ENCODE measurements at regions not wholly inside any gene's neighbourhood (a gene's known extent, or its start where the extent isn't known, plus 50 kb on each side); places are given as distances from the start of the nearest gene placed in this dataset.

DNA sequence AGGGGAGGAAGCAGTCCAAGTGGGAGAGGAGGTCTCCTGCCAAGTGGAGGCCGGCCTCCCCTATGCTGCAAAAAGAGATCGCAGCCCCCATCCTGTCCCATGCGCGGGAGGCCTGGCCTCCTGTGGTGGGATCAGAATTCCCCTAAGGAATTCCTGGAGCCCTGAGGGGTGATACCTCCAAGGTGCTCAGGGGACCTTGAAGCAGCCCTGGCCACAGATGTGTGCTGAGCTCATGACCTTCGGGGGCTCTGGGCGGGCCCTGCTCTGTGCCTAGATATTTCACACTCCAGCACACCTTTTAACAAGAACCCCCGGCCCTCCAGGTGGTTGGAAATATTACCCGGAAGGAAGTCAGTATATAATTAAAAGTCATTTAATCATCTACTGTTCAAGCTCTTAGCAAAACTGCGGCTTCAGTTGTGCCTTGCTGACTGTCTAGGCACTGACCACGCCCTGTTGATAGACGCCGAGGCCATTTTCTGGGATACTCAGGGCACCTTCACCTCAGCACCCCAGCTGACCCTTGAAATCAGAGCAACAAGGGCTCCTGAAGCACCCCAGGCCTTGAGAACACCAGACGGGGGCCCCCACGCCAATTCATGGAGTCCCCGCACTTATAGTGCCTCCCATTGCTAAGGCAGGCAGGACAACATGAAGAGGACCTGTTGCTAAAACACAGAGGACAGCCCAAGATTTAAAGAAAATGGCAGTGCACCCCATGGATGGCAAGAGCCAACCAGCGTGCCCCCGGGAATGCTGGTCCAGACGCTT lies 119.1 kb downstream of the NDUFA10 start:
- 92% methylated on average over 18 of the region's 18 CpGs for whole genome bisulfite sequencing, 2 experiments
- no peaks in the 10 kb centered on the region for H3K4me1 ChIP-seq (ENCODE audit: control insufficient read depth, insufficient read depth, low read length)
- H3K4me3 ChIP-seq (ENCODE audit: insufficient read depth, low read depth, low read length): no peak overlapping the region
- H3K36me3 ChIP-seq (ENCODE audit: control insufficient read depth, insufficient read depth, low read length): no peaks in the 10 kb centered on the region
- H3K27ac ChIP-seq (ENCODE audit: insufficient read depth, low read depth, low read length, poor library complexity, severe bottlenecking): no peak overlapping the region
- H3K27me3 ChIP-seq (ENCODE audit: control insufficient read depth, insufficient read depth, low read length, poor library complexity, severe bottlenecking): no peaks in the 10 kb centered on the region
- H3K9me3 ChIP-seq (ENCODE audit: control insufficient read depth, low read length): no peaks in the 10 kb centered on the region

DNA sequence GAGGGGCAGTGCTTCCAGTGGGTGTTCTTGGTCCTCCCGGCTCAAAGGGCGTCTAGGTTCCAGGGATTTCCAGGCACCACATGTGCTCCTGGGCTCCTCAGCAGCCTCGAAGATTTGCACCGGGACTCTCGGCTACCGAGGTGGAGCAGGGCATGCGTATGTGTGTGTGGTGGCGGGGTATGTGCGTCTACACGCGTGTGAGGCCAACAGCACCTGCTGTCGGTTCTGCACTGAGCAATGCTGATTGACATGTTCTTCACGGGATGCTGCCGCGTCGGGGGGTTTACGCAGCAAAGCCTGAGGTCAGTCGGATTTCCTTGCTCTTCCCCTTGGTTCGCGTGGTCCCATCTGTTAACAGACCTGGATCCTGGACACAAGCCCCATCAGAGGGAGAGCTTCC lies 119.8 kb downstream of the NDUFA10 start:
- WGBS, 2 experiments: 95% methylated on average over 20 of the region's 20 CpGs
- H3K36me3 ChIP-seq (ENCODE audit: control insufficient read depth, insufficient read depth, low read length): no peaks in the 10 kb centered on the region
- no peaks in the 10 kb centered on the region for H3K4me1 ChIP-seq (ENCODE audit: control insufficient read depth, insufficient read depth, low read length)
- no peak overlapping the region for H3K4me3 ChIP-seq (ENCODE audit: insufficient read depth, low read depth, low read length)
- no peaks in the 10 kb centered on the region for H3K9me3 ChIP-seq (ENCODE audit: control insufficient read depth, low read length)
- H3K27me3 ChIP-seq (ENCODE audit: control insufficient read depth, insufficient read depth, low read length, poor library complexity, severe bottlenecking): no peaks in the 10 kb centered on the region
- H3K27ac ChIP-seq (ENCODE audit: insufficient read depth, low read depth, low read length, poor library complexity, severe bottlenecking): no peak overlapping the region

DNA sequence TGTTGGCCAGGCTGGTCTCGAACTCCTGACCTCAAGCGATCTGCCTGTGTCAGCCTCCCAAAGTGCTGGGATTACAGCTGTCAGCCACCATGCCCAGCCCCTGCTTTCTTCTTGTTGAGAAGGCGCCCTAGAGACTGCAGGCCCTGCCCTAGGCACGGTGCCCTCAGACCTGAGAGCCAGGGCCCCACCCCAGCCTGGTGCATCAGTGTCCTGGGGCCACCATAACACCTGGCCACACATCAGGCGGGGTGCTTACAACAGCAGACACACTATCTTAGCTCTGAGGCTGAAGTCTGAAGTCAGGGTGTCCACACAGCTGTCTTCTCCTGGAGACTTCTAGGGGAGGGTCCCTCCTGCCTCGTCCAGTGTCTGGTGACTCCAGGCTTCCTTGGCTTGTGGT lies 120.6 kb downstream of the NDUFA10 start:
- Histone ChIP-seq H3K27me3 (ENCODE audit: control insufficient read depth, insufficient read depth, low read length, poor library complexity, severe bottlenecking) (no peaks in the 10 kb centered on the region), H3K36me3 (ENCODE audit: control insufficient read depth, insufficient read depth, low read length) (no peaks in the 10 kb centered on the region), H3K4me3 (ENCODE audit: insufficient read depth, low read depth, low read length) (no peak overlapping the region), H3K9me3 (ENCODE audit: control insufficient read depth, low read length) (no peaks in the 10 kb centered on the region), H3K4me1 (ENCODE audit: control insufficient read depth, insufficient read depth, low read length) (no peaks in the 10 kb centered on the region), H3K27ac (ENCODE audit: insufficient read depth, low read depth, low read length, poor library complexity, severe bottlenecking) (no peak overlapping the region)
- WGBS, 2 experiments: 93 to 94% methylated on average over 6 of the region's 6 CpGs

DNA sequence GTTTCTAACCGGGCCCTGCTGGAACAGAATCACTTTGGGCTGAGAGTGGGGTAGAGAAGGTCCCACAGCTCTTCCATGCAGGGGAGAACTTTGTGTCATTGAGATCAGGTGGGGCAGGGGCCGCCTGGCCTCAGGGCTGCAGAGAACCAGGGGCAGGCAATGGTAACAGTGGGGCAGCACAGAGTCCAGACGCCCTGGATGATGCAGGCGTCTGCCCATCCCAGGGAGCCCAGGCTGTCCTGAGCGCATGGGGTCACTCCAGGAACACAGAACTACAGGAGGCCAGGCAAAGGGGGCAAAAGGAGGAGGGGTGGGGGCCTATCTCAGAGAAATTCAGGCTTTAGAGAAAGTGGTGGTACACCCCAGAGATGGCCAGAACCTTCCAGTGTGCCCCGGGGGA lies 121.3 kb downstream of the NDUFA10 start:
- no peaks in the 10 kb centered on the region for H3K36me3 ChIP-seq (ENCODE audit: control insufficient read depth, insufficient read depth, low read length)
- no peak overlapping the region for H3K27ac ChIP-seq (ENCODE audit: insufficient read depth, low read depth, low read length, poor library complexity, severe bottlenecking)
- H3K9me3 ChIP-seq (ENCODE audit: control insufficient read depth, low read length): no peaks in the 10 kb centered on the region
- no peaks in the 10 kb centered on the region for H3K4me1 ChIP-seq (ENCODE audit: control insufficient read depth, insufficient read depth, low read length)
- 87 to 91% methylated on average over 6 of the region's 6 CpGs for WGBS, 2 experiments
- no peak overlapping the region for H3K4me3 ChIP-seq (ENCODE audit: insufficient read depth, low read depth, low read length)
- H3K27me3 ChIP-seq (ENCODE audit: control insufficient read depth, insufficient read depth, low read length, poor library complexity, severe bottlenecking): no peaks in the 10 kb centered on the region

DNA sequence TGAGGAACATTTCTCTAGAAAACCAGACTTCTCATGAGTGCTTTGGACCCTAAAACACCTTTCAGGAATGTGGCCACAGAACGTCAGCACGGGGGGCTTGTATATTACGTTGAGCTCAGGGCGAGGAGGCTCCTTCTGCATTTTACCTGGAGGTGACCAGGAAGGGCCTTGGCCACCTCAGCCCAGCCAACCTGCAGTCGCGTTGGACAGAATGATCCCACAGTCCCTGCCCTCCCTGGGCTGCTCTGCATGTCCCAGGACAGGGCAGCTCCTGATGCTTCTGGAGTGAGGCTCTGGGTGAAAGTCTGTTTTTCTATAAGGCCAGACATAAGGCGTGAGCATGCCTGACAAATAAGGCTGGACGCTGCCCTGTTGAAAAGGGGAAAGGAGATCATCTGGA lies 121.9 kb downstream of the NDUFA10 start:
- no peak overlapping the region for H3K4me3 ChIP-seq (ENCODE audit: insufficient read depth, low read depth, low read length)
- no peaks in the 10 kb centered on the region for H3K36me3 ChIP-seq (ENCODE audit: control insufficient read depth, insufficient read depth, low read length)
- H3K27me3 ChIP-seq (ENCODE audit: control insufficient read depth, insufficient read depth, low read length, poor library complexity, severe bottlenecking): no peaks in the 10 kb centered on the region
- H3K4me1 ChIP-seq (ENCODE audit: control insufficient read depth, insufficient read depth, low read length): no peaks in the 10 kb centered on the region
- H3K9me3 ChIP-seq (ENCODE audit: control insufficient read depth, low read length): no peaks in the 10 kb centered on the region
- H3K27ac ChIP-seq (ENCODE audit: insufficient read depth, low read depth, low read length, poor library complexity, severe bottlenecking): no peak overlapping the region
- WGBS, 2 experiments: 83 to 85% methylated on average over 7 to 8 of the region's 8 CpGs

DNA sequence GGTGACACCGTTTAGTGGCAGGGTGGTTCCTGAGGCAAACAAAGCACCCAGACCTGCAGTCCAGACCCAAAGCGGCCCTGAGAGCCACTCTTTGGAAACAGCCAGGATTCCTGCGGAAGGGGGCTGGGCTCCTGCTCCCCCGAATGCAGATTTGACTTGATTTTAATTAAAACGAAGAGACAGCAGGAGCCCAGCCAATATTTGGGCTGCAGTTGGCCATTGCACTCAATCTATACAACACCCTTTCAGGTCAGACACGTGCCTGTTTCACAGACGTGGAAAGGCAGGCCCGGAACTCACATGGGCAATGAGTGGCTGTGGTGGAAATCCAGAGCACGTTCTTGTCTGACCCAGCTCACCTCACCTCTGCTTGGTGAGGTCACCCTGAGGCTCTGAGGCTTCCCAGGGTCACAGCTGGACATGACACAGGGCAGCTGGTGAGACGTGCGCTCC lies 122.4 kb downstream of the NDUFA10 start:
- Histone ChIP-seq H3K27me3 (ENCODE audit: control insufficient read depth, insufficient read depth, low read length, poor library complexity, severe bottlenecking) (no peaks in the 10 kb centered on the region), H3K36me3 (ENCODE audit: control insufficient read depth, insufficient read depth, low read length) (no peaks in the 10 kb centered on the region), H3K27ac (ENCODE audit: insufficient read depth, low read depth, low read length, poor library complexity, severe bottlenecking) (no peak overlapping the region), H3K4me3 (ENCODE audit: insufficient read depth, low read depth, low read length) (no peak overlapping the region), H3K4me1 (ENCODE audit: control insufficient read depth, insufficient read depth, low read length) (no peaks in the 10 kb centered on the region), H3K9me3 (ENCODE audit: control insufficient read depth, low read length) (no peaks in the 10 kb centered on the region)
- 38 to 43% methylated on average over 11 of the region's 11 CpGs for WGBS, 2 experiments

DNA sequence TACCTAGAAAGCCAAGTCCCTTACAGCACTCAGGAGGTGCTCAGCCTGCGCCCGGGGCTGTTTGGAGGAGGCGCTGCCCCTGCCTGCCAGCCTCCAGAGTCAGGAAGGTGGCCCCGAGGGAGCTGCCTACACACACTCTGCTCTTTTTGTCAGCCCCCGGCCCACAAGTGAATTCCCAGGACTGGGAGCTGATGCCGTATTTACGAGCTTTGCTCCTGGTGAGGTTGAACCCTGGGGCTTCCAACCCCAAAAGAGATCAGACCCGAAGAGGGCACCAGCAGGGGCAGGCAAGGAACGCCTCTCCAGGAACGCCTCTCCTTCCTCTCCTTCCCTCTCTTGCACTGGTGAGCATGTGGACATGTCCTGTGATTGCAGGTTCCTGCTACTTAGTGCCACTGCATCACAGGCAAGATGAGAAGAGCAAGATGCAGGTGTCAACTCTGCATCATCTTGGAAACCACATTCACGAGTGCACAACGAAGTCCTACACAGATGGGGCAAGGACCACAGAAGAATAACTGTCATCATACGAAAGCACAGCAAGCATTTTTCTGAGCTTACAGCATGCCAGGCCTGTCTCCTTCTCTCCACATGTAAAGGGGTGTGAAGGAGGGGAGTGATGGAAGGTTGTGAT lies 126.7 kb downstream of the NDUFA10 start:
- Histone ChIP-seq H3K4me1 (ENCODE audit: control insufficient read depth, insufficient read depth, low read length) (no peaks in the 10 kb centered on the region), H3K27ac (ENCODE audit: insufficient read depth, low read depth, low read length, poor library complexity, severe bottlenecking) (no peak overlapping the region), H3K4me3 (ENCODE audit: insufficient read depth, low read depth, low read length) (no peak overlapping the region), H3K36me3 (ENCODE audit: control insufficient read depth, insufficient read depth, low read length) (no peaks in the 10 kb centered on the region), H3K9me3 (ENCODE audit: control insufficient read depth, low read length) (no peaks in the 10 kb centered on the region), H3K27me3 (ENCODE audit: control insufficient read depth, insufficient read depth, low read length, poor library complexity, severe bottlenecking) (no peaks in the 10 kb centered on the region)
- 91 to 96% methylated on average over 13 of the region's 13 CpGs for WGBS, 2 experiments

DNA sequence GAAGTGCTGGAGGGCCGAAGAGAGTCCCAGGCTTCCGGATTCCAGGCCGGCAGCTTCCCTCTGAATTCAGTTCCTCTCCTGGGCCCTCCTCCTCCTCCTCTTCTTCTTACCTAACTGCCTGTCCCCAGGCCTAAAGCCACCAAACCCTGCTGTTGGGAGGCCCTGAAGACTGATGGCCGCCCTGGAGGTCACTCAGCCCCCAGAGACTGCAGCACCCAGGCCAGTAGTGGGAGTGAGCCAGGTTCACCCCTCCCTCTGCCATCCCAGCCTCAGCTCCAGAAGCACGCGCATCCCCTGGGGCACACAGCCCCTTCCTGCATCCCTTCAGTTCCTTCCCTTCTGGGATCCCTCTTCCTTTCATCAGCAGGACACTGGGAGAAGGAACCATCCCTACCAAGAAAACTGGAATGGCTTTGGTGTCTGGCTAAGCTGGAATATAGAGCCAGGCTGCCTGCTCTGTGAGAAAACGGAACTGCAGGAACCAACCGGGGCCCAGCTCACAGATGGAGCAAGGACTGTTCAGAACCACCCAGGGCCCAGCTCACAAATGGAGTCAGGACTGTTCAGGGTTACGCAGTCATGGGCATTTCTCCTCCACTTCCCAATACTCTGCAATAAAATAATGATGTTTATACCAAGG lies 127.4 kb downstream of the NDUFA10 start:
- Histone ChIP-seq H3K27ac (ENCODE audit: insufficient read depth, low read depth, low read length, poor library complexity, severe bottlenecking) (no peak overlapping the region), H3K4me1 (ENCODE audit: control insufficient read depth, insufficient read depth, low read length) (no peaks in the 10 kb centered on the region), H3K36me3 (ENCODE audit: control insufficient read depth, insufficient read depth, low read length) (no peaks in the 10 kb centered on the region), H3K4me3 (ENCODE audit: insufficient read depth, low read depth, low read length) (no peak overlapping the region), H3K9me3 (ENCODE audit: control insufficient read depth, low read length) (no peaks in the 10 kb centered on the region), H3K27me3 (ENCODE audit: control insufficient read depth, insufficient read depth, low read length, poor library complexity, severe bottlenecking) (no peaks in the 10 kb centered on the region)
- WGBS, 2 experiments: 92 to 93% methylated on average over 9 of the region's 9 CpGs

DNA sequence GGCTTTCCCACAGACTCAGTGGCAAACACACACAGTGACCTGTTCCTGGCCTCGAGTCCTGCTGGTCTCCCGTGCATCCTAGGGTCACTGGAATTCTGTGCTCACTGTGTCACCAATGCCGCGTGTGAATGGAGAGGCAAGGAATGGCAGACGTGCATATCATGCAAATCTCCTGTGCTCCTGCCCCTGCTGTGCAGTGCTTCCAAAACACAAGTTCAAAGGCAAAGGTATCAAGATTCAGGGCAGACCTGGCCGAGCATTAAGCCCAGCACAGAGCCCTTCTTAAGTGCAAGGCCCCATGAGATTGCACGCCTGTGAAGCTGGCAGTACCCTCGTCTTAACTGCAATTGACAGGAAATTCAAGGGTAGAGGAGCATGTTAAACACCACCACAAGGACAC lies 129.1 kb downstream of the NDUFA10 start:
- H3K27me3 ChIP-seq (ENCODE audit: control insufficient read depth, insufficient read depth, low read length, poor library complexity, severe bottlenecking): no peaks in the 10 kb centered on the region
- H3K36me3 ChIP-seq (ENCODE audit: control insufficient read depth, insufficient read depth, low read length): no peaks in the 10 kb centered on the region
- no peak overlapping the region for H3K4me3 ChIP-seq (ENCODE audit: insufficient read depth, low read depth, low read length)
- H3K4me1 ChIP-seq (ENCODE audit: control insufficient read depth, insufficient read depth, low read length): no peaks in the 10 kb centered on the region
- H3K9me3 ChIP-seq (ENCODE audit: control insufficient read depth, low read length): no peaks in the 10 kb centered on the region
- WGBS, 2 experiments: 66 to 67% methylated on average over 8 of the region's 8 CpGs
- H3K27ac ChIP-seq (ENCODE audit: insufficient read depth, low read depth, low read length, poor library complexity, severe bottlenecking): no peak overlapping the region

DNA sequence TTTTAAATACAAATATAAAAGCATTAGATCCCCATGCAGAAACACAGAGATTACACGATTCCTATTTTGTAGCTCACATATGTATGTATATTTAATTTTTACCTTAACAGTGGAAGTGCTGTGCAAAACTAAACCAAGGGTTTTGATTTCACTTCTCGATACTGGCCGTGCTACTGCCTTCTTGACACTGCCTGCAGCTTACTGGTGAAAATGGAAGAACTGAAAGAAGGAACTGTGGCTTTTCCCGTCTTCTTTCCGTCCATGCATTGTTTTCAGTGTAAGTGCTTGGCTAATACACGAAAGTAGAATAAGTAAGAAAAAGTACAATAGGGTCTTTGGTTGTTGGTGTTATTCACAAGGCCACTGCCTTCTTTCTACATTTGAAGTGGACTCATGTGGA lies 129.5 kb downstream of the NDUFA10 start:
- no peaks in the 10 kb centered on the region for H3K27me3 ChIP-seq (ENCODE audit: control insufficient read depth, insufficient read depth, low read length, poor library complexity, severe bottlenecking)
- 88 to 93% methylated on average over 5 of the region's 6 CpGs for WGBS, 2 experiments
- no peak overlapping the region for H3K4me3 ChIP-seq (ENCODE audit: insufficient read depth, low read depth, low read length)
- no peak overlapping the region for H3K27ac ChIP-seq (ENCODE audit: insufficient read depth, low read depth, low read length, poor library complexity, severe bottlenecking)
- H3K36me3 ChIP-seq (ENCODE audit: control insufficient read depth, insufficient read depth, low read length): no peaks in the 10 kb centered on the region
- no peaks in the 10 kb centered on the region for H3K9me3 ChIP-seq (ENCODE audit: control insufficient read depth, low read length)
- H3K4me1 ChIP-seq (ENCODE audit: control insufficient read depth, insufficient read depth, low read length): no peaks in the 10 kb centered on the region
